OCI-LY7 (cell line): ENCODE measurements at regions not wholly inside any gene's neighbourhood (a gene's known extent, or its start where the extent isn't known, plus 50 kb on each side); places are given as distances from the start of the nearest gene placed in this dataset.

Experiments used
- EZH2phosphoT487 ChIP-seq: fragments of 200-600 bp; sonication (generic); IDR thresholded peaks from 2 replicates; pipeline ENCODE4 v1.6.1; 2018; ENCODE audit warnings: low read depth, borderline replicate concordance, mild to moderate bottlenecking, mixed run types, antibody characterized with exemption, low read length, moderate library complexity, mixed read lengths
- TF ChIP-seq, protein P1 (sequence below): fragments of 200-600 bp; sonication (generic); conservative IDR thresholded peaks from 2 replicates; pipeline ENCODE4 v1.5.1; 2014; ENCODE audit warnings: mild to moderate bottlenecking, antibody characterized with exemption, low read length, moderate library complexity, mixed read lengths

- TF ChIP-seq, protein P1, sequence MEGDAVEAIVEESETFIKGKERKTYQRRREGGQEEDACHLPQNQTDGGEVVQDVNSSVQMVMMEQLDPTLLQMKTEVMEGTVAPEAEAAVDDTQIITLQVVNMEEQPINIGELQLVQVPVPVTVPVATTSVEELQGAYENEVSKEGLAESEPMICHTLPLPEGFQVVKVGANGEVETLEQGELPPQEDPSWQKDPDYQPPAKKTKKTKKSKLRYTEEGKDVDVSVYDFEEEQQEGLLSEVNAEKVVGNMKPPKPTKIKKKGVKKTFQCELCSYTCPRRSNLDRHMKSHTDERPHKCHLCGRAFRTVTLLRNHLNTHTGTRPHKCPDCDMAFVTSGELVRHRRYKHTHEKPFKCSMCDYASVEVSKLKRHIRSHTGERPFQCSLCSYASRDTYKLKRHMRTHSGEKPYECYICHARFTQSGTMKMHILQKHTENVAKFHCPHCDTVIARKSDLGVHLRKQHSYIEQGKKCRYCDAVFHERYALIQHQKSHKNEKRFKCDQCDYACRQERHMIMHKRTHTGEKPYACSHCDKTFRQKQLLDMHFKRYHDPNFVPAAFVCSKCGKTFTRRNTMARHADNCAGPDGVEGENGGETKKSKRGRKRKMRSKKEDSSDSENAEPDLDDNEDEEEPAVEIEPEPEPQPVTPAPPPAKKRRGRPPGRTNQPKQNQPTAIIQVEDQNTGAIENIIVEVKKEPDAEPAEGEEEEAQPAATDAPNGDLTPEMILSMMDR, result no peak
- no peak for TF ChIP-seq EZH2phosphoT487
Observed at GRCh38 chr3:184652465-184652864, 59.4 kb downstream of the MAGEF1 start.
